ENCODE measurements at regions not wholly inside any gene's neighbourhood (a gene's known extent, or its start where the extent isn't known, plus 50 kb on each side); places are given as distances from the start of the nearest gene placed in this dataset.
"Not testable (repeated sequence)": the region's sequence is repeated elsewhere in the genome, so short reads cannot be mapped to it uniquely, and the experiment has no call there.

DNA sequence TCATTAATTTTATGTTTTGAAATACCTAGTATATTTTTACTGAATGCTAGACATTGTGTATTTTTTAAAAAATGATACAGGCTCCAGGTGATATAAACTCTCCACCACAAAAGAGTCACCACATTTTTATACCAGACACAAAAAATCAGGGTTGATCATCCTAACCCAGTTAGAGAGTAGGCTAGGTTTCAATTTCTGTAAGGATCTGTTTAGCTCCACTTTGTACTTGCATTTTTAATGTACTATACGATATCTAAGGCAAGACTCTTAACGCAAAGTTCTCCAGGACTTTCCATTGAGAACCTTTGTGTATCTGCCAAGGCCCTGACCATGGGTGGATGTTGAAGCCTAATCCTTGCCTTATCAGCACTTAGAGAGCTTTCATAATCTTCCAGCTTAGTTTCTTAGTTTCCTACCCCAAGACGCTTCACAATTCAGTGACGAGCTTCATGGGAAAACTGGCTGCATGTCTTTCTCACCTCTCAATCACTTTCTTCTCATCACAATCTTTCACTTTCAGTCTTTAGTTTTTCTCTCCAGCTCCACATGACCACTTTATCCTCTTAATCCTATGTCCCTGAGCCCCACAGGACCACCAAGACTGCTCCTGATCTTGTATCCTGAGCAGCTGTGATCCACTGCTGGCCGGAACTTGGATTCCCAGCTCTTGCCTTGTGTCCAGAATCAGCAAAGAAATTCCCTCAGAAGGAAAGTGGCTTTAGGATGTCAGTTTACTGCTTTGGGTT, 635.8 kb downstream of the RNF144A start:
- no peaks in the 10 kb centered on the region for H3K36me3 ChIP-seq (ENCODE audit: control insufficient read depth, insufficient read depth, low read length)
- H3K4me1 ChIP-seq (ENCODE audit: control insufficient read depth, insufficient read depth, low read length) = no peaks in the 10 kb centered on the region
- H3K9me3 ChIP-seq (ENCODE audit: control insufficient read depth, insufficient read depth, low read length) = no peaks in the 10 kb centered on the region
- no peak overlapping the region for H3K4me3 ChIP-seq (ENCODE audit: low read length)
- no peaks in the 10 kb centered on the region for H3K27me3 ChIP-seq (ENCODE audit: control insufficient read depth, insufficient read depth, low read length)
- no peak for DNase-seq (ENCODE audit: low read depth, low spot score)
- H3K27ac ChIP-seq (ENCODE audit: low read length) = no peak overlapping the region
- no CpG with 5 or more reads among the region's 5 CpGs for WGBS (ENCODE audit: insufficient coverage, insufficient read length)

DNA sequence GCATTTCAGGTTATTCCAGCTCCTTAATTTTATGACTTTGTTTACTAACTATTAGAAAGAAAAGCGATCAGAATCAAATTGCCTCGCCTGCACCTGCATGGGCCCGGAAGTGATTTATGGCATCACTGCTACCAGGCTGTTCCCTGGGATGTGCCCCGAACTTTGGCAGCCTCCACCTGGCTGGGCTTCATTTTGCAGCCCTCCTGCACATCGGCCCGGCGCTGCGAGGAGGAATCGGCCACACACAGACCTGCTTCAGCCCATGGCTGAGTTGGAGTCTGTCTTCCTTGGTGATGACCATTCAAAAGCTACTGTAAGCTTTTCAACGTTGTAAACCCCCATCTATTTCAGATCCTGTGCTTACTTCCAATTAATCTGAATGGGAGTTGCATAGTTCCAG, 638.0 kb downstream of the RNF144A start:
- DNase-seq (ENCODE audit: low read depth, low spot score) = no peak
- no peak overlapping the region for H3K27ac ChIP-seq (ENCODE audit: low read length)
- H3K4me3 ChIP-seq (ENCODE audit: low read length) = no peak overlapping the region
- H3K9me3 ChIP-seq (ENCODE audit: control insufficient read depth, insufficient read depth, low read length) = no peaks in the 10 kb centered on the region
- WGBS (ENCODE audit: insufficient coverage, insufficient read length) = no CpG with 5 or more reads among the region's 10 CpGs
- no peaks in the 10 kb centered on the region for H3K27me3 ChIP-seq (ENCODE audit: control insufficient read depth, insufficient read depth, low read length)
- no peaks in the 10 kb centered on the region for H3K4me1 ChIP-seq (ENCODE audit: control insufficient read depth, insufficient read depth, low read length)
- no peaks in the 10 kb centered on the region for H3K36me3 ChIP-seq (ENCODE audit: control insufficient read depth, insufficient read depth, low read length)

DNA sequence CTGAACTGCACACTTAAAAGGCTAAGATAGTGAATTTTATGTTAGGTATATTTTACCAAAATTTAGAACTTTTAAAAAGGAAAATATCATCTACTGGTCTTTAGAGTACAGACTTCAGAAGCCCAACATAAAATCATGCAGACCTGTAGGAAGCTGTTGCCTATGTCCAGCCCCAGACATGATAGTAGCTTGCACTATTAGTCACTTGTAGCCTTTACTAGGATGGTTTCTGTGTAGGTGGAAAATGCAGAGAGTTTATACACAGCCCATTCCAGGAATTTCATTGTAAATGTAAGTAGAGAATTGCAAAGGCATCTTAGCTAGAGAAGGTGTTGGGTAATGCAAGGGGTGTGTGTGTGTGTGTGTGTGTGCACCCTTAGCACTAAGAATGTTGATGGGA, 640.2 kb downstream of the RNF144A start:
- Histone ChIP-seq H3K27ac (ENCODE audit: low read length) (no peak overlapping the region), H3K9me3 (ENCODE audit: control insufficient read depth, insufficient read depth, low read length) (no peaks in the 10 kb centered on the region), H3K4me3 (ENCODE audit: low read length) (no peak overlapping the region), H3K36me3 (ENCODE audit: control insufficient read depth, insufficient read depth, low read length) (no peaks in the 10 kb centered on the region), H3K27me3 (ENCODE audit: control insufficient read depth, insufficient read depth, low read length) (no peaks in the 10 kb centered on the region), H3K4me1 (ENCODE audit: control insufficient read depth, insufficient read depth, low read length) (no peaks in the 10 kb centered on the region)
- DNase-seq (ENCODE audit: low read depth, low spot score) = no peak

DNA sequence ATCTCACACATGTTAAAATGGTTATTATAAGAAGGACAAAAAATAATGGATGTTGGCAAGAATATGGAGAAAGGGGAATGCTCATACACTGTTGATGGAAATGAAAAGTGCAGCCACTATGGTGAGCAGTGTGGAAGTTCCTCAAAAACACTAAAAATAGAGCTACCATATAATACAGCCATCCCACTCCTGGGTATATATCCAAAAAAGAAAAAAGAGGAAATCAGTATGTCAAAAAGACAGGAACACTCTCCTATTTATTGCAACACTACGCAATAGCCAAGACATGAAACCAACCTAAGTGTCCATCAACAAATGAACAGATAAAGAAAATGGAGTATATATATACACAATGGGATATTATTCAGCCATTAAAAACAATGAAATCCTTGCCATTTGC, 642.6 kb downstream of the RNF144A start:
- whole genome bisulfite sequencing (ENCODE audit: insufficient coverage, insufficient read length) = no CpG with 5 or more reads among the region's 1 CpG
- Histone ChIP-seq H3K27ac (ENCODE audit: low read length) (no peak overlapping the region), H3K9me3 (ENCODE audit: control insufficient read depth, insufficient read depth, low read length) (no peaks in the 10 kb centered on the region), H3K27me3 (ENCODE audit: control insufficient read depth, insufficient read depth, low read length) (no peaks in the 10 kb centered on the region), H3K4me1 (ENCODE audit: control insufficient read depth, insufficient read depth, low read length) (no peaks in the 10 kb centered on the region), H3K4me3 (ENCODE audit: low read length) (no peak overlapping the region), H3K36me3 (ENCODE audit: control insufficient read depth, insufficient read depth, low read length) (no peaks in the 10 kb centered on the region)
- DNase-seq (ENCODE audit: low read depth, low spot score) = no peak

DNA sequence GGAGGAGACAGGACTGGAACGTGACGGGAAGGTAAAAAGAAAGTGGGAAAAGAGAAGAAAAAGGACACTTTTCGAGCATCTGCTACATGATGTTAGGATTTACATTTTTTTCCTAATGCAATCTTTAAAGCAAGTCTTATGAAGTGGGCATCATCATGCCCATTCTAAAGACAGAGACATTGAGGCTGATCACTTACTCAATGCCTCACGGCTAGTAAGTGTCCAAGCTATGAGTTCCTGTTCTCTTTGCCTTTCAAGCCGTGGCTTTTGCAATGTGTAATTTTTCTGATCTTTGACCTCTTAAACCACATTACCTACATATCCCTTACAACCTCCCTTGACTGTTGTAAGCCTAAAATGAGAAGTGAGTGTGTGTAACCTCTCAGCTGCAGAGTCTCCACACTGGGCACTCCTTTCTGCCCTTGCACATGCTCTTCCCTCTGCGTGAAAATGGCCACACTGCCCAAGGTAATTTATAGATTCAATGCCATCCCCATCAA, 649.2 kb downstream of the RNF144A start:
- no peaks in the 10 kb centered on the region for H3K9me3 ChIP-seq (ENCODE audit: control insufficient read depth, insufficient read depth, low read length)
- no CpG with 5 or more reads among the region's 6 CpGs for WGBS (ENCODE audit: insufficient coverage, insufficient read length)
- no peak for DNase-seq (ENCODE audit: low read depth, low spot score)
- H3K27ac ChIP-seq (ENCODE audit: low read length) = no peak overlapping the region
- no peak overlapping the region for H3K4me3 ChIP-seq (ENCODE audit: low read length)
- no peaks in the 10 kb centered on the region for H3K4me1 ChIP-seq (ENCODE audit: control insufficient read depth, insufficient read depth, low read length)
- no peaks in the 10 kb centered on the region for H3K27me3 ChIP-seq (ENCODE audit: control insufficient read depth, insufficient read depth, low read length)
- H3K36me3 ChIP-seq (ENCODE audit: control insufficient read depth, insufficient read depth, low read length) = no peaks in the 10 kb centered on the region

DNA sequence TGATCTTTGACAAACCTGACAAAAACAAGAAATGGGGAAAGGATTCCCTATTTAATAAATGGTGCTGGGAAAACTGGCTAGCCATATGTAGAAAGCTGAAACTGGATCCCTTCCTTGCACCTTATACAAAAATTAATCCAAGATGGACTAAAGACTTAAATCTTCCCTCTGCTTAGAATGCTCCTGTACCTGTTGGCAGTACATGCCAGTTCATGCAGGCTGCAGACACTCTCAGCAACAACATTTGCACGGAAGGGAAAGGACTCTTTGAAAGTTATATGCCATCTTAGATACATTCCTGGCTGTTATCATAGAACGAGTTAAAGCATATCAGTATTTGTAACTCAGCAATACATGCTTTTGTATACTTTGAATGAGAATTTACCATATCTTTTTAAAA, 649.9 kb downstream of the RNF144A start:
- H3K4me3 ChIP-seq (ENCODE audit: low read length); H3K9me3 ChIP-seq (ENCODE audit: control insufficient read depth, insufficient read depth, low read length); H3K27ac ChIP-seq (ENCODE audit: low read length); H3K27me3 ChIP-seq (ENCODE audit: control insufficient read depth, insufficient read depth, low read length); DNase-seq (ENCODE audit: low read depth, low spot score); H3K4me1 ChIP-seq (ENCODE audit: control insufficient read depth, insufficient read depth, low read length); H3K36me3 ChIP-seq (ENCODE audit: control insufficient read depth, insufficient read depth, low read length): not testable (repeated sequence)
- WGBS (ENCODE audit: insufficient coverage, insufficient read length) = no CpG with 5 or more reads among the region's 2 CpGs

DNA sequence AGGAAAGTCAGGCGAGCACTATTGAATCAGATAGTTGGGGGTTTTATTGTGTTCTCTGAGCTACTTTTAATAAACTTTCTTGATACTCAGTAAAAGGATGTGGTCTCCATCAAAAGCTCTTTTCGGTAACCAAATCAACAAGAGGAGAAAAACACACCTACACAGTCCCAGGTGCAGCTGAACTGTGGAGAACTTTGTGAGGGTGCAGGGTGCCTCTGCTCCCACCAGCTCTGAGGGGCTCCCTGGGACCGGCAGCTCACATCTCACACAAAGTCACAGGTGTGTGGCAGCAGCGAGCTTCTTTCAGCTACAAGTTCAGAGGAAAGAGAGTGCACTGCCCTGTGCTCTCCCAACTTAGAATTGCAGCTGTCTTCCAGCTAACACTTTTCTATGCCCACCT, 650.4 kb downstream of the RNF144A start:
- no peaks in the 10 kb centered on the region for H3K27me3 ChIP-seq (ENCODE audit: control insufficient read depth, insufficient read depth, low read length)
- H3K36me3 ChIP-seq (ENCODE audit: control insufficient read depth, insufficient read depth, low read length) = no peaks in the 10 kb centered on the region
- no CpG with 5 or more reads among the region's 4 CpGs for WGBS (ENCODE audit: insufficient coverage, insufficient read length)
- no peak overlapping the region for H3K4me3 ChIP-seq (ENCODE audit: low read length)
- no peaks in the 10 kb centered on the region for H3K9me3 ChIP-seq (ENCODE audit: control insufficient read depth, insufficient read depth, low read length)
- no peak overlapping the region for H3K27ac ChIP-seq (ENCODE audit: low read length)
- H3K4me1 ChIP-seq (ENCODE audit: control insufficient read depth, insufficient read depth, low read length) = no peaks in the 10 kb centered on the region
- no peak for DNase-seq (ENCODE audit: low read depth, low spot score)

DNA sequence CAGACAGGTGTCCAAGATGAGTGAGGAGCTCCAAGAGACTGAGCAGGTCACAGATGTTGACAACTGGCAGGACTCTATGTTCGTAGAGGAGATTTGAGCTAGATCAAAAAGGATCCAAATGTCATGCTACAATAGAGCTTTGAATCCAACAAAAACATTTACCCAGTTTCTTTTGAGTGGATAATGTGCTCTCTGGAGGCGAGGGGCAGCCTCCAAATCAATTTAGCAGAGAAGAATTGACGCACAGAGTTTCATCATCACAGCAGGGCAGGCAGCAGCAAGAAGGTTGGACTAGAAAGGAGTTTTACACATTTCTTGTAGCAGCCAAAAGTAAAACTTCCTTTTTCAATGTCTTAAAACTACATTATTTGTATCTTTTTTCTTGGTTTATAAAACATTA, 653.0 kb downstream of the RNF144A start:
- no peak for DNase-seq (ENCODE audit: low read depth, low spot score)
- WGBS (ENCODE audit: insufficient coverage, insufficient read length) = no CpG with 5 or more reads among the region's 3 CpGs
- no peaks in the 10 kb centered on the region for H3K36me3 ChIP-seq (ENCODE audit: control insufficient read depth, insufficient read depth, low read length)
- no peaks in the 10 kb centered on the region for H3K27me3 ChIP-seq (ENCODE audit: control insufficient read depth, insufficient read depth, low read length)
- H3K4me1 ChIP-seq (ENCODE audit: control insufficient read depth, insufficient read depth, low read length) = no peaks in the 10 kb centered on the region
- no peak overlapping the region for H3K4me3 ChIP-seq (ENCODE audit: low read length)
- no peaks in the 10 kb centered on the region for H3K9me3 ChIP-seq (ENCODE audit: control insufficient read depth, insufficient read depth, low read length)
- no peak overlapping the region for H3K27ac ChIP-seq (ENCODE audit: low read length)

DNA sequence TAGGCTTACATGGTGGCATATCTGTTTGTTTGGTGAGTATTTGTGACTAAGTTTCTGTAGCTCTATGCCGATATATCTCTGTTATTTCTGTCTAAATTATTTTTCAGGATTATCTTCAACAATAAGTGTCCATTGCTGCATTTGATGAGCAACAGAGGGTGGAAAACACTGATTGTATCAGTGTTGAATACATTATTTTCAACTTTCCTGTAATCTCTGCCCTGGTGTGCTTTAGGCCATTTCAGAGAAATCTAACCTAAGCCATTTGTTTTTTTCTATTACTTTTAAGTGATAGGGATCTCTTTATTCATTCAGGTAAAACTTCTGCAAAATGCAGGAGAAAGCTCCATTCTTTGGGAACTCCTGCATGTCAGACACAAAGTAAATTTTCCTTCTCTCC, 654.5 kb downstream of the RNF144A start:
- Histone ChIP-seq H3K27ac (ENCODE audit: low read length) (no peak overlapping the region), H3K4me1 (ENCODE audit: control insufficient read depth, insufficient read depth, low read length) (no peaks in the 10 kb centered on the region), H3K27me3 (ENCODE audit: control insufficient read depth, insufficient read depth, low read length) (no peaks in the 10 kb centered on the region), H3K9me3 (ENCODE audit: control insufficient read depth, insufficient read depth, low read length) (no peaks in the 10 kb centered on the region), H3K4me3 (ENCODE audit: low read length) (no peak overlapping the region), H3K36me3 (ENCODE audit: control insufficient read depth, insufficient read depth, low read length) (no peaks in the 10 kb centered on the region)
- no peak for DNase-seq (ENCODE audit: low read depth, low spot score)
- no CpG with 5 or more reads among the region's 1 CpG for WGBS (ENCODE audit: insufficient coverage, insufficient read length)

DNA sequence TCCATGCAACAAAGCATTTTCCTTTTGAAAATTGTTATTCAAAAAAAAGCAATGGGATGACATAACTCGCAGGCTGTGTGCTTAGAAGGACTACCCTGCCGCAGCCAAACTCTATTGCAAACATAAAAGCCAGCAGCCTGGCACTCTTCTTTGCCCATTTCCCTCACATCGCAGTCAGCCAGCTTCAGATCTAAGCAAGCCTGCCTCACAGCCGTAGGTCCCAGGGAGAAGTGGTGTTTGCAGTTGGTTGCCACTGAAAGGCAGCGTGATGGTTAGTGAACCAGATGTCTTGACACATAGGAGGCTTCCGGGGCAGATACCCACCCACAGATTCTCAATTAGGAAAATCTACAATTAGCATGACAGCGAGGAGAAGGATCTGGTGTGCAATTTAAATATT, 655.2 kb downstream of the RNF144A start:
- H3K27me3 ChIP-seq (ENCODE audit: control insufficient read depth, insufficient read depth, low read length) = no peaks in the 10 kb centered on the region
- DNase-seq (ENCODE audit: low read depth, low spot score) = no peak
- H3K4me3 ChIP-seq (ENCODE audit: low read length) = no peak overlapping the region
- no peaks in the 10 kb centered on the region; the same call in 1 of the 2 replicates for H3K9me3 ChIP-seq (ENCODE audit: control insufficient read depth, insufficient read depth, low read length)
- H3K4me1 ChIP-seq (ENCODE audit: control insufficient read depth, insufficient read depth, low read length) = no peaks in the 10 kb centered on the region
- no peaks in the 10 kb centered on the region for H3K36me3 ChIP-seq (ENCODE audit: control insufficient read depth, insufficient read depth, low read length)
- H3K27ac ChIP-seq (ENCODE audit: low read length) = no peak overlapping the region
- WGBS (ENCODE audit: insufficient coverage, insufficient read length) = no CpG with 5 or more reads among the region's 7 CpGs

DNA sequence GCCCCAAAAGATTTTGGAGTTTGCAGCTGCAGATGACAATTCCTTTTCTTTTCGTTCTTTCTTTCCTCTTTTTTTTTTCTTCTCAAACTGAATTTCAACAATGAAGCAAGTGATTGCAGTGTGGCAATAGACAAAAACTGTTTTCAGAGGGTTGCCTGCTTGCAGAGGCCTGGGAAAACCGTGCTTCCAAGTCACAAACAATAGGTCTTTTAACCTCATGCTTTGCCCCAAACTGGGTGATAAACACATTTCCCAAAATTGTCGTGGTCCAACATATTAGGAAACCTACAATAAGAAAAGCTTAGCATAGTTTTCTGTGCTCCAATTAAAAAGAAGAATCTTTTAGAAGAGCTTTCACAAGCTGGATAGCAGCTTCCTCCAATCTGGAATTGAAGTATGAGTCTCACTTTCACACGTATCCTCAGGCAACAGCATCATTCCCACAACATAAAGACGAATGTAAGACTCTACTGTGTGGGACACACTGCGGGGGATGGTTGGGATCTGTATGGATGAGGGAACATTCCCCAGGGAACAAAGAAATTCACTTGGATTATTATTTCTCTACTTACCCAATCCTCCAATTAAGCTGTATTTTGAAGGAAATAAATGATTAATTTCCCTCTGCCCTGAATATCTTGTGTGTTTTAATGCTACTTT, 656.1 kb downstream of the RNF144A start:
- H3K27me3 ChIP-seq (ENCODE audit: control insufficient read depth, insufficient read depth, low read length) = no peaks in the 10 kb centered on the region
- no peaks in the 10 kb centered on the region for H3K4me1 ChIP-seq (ENCODE audit: control insufficient read depth, insufficient read depth, low read length)
- WGBS (ENCODE audit: insufficient coverage, insufficient read length) = no CpG with 5 or more reads among the region's 6 CpGs
- no peak for DNase-seq (ENCODE audit: low read depth, low spot score)
- H3K36me3 ChIP-seq (ENCODE audit: control insufficient read depth, insufficient read depth, low read length) = no peaks in the 10 kb centered on the region
- no peak overlapping the region for H3K4me3 ChIP-seq (ENCODE audit: low read length)
- H3K27ac ChIP-seq (ENCODE audit: low read length) = no peak overlapping the region
- no peaks in the 10 kb centered on the region; the same call in 1 of the 2 replicates for H3K9me3 ChIP-seq (ENCODE audit: control insufficient read depth, insufficient read depth, low read length)

Data from iPS DF 6.9 (cell line).